ENCODE measurements at regions not wholly inside any gene's neighbourhood (a gene's known extent, or its start where the extent isn't known, plus 50 kb on each side); places are given as distances from the start of the nearest gene placed in this dataset.

DNA sequence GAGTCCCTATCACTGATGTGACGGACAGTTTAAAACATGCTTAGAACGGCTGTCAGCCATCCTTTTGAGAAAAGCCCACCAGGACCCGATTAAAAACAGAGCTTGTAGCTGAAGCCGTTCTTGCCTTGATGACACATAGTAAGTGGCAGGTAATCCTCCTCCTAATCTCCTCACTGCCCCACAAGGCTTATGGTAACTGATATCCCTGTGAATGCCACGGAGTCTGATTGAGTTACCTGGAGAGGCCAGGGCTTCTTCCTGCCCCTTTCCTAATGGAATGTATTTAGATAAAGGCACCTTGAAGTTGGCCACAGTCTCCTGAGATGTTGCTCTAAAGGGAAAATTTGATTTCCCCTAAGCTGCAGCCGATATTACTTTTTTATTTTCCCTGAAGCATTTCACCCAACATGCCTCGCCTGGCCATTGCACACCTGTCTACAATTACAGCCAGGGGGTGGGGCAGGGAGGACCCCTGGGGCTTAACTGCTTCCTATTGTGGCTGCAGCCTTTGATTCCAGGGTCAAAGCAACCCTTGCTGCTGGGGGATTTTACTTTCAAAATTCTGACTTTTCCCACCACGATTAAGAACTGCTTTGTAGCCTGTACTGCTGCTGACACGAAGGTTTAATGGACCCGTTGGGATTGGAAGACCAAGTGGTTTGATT lies 169.0 kb upstream of the GPR26 start:
- TF ChIP-seq AHR (CRISPR knock-in tag; IDR thresholded peaks at IDR 0.05) (no peak), GTF2F1 (IDR thresholded peaks at IDR 0.05; ENCODE audit: low read length) (no peak), ZNF792 (CRISPR knock-in tag; IDR thresholded peaks at IDR 0.05) (no peak), ZNF256 (CRISPR knock-in tag; conservative IDR thresholded peaks at IDR 0.05) (no peak), PTBP1 (IDR thresholded peaks at IDR 0.05; ENCODE audit: low read depth, low read length, poor library complexity, severe bottlenecking) (no peak), ZNF75D (CRISPR knock-in tag; IDR thresholded peaks at IDR 0.05; ENCODE audit: borderline replicate concordance) (no peak)
- TF ChIP-seq, protein P1, sequence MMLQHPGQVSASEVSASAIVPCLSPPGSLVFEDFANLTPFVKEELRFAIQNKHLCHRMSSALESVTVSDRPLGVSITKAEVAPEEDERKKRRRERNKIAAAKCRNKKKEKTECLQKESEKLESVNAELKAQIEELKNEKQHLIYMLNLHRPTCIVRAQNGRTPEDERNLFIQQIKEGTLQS (CRISPR knock-in tag; IDR thresholded peaks at IDR 0.05), result no peak

Measured in HepG2 (cell line).